ENCODE measurements at regions not wholly inside any gene's neighbourhood (a gene's known extent, or its start where the extent isn't known, plus 50 kb on each side); places are given as distances from the start of the nearest gene placed in this dataset.
"Not testable (repeated sequence)": the region's sequence is repeated elsewhere in the genome, so short reads cannot be mapped to it uniquely, and the experiment has no call there.

DNA sequence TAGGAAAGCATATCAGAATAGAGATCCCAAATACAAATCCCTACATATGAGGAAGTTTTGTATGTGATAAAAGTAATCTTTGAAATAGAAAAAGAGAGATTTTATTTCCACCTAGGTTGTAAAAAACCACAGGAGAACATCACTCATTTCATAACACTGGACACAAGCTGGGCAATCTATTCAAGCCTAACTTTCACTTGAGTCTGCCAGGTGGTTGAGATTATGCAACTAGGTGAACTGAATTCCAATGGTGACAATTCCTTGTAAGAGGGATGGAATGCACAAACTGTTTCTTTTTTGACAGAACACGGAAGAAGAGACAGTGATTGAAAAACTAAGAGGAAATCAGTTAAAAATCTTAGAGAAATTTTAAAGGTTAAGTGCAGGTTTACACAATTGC, 619.6 kb upstream of the TMEFF2 start:
- DNase-seq (ENCODE audit: extremely low read depth in 1 of 11, low read depth in 9 of 11, low spot score in 4 of 11): no peak

- DNase-seq (ENCODE audit: extremely low read depth in 1 of 11, low read depth in 9 of 11, low spot score in 4 of 11): no peak
Observed at GRCh38 chr2:192813341-192813740, 618.6 kb upstream of the TMEFF2 start.

DNA sequence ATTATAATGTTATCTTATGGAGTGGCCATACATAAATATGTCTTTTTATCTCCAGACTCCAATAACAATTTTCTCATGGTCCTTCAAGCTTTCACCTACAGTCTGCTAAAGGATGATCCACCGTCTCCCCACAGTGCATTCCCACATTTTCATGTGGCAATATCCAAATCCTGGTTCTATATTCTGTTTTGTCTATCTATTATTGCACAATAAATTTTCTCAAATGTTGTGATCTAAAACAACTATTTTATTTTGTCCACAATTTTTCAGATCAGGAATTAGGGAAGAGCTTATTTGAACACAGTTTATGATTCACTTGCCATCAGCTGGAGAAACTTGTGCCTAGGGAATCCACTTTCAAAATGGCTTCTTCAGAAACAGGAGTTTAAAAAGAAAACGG, 614.4 kb upstream of the TMEFF2 start:
- DNase-seq (ENCODE audit: extremely low read depth in 1 of 11, low read depth in 9 of 11, low spot score in 4 of 11): no peak

GRCh38 chr2:192783643-192784042, 588.9 kb upstream of the TMEFF2 start:
- DNase-seq (ENCODE audit: extremely low read depth in 1 of 11, low read depth in 9 of 11, low spot score in 4 of 11): no peak

DNA sequence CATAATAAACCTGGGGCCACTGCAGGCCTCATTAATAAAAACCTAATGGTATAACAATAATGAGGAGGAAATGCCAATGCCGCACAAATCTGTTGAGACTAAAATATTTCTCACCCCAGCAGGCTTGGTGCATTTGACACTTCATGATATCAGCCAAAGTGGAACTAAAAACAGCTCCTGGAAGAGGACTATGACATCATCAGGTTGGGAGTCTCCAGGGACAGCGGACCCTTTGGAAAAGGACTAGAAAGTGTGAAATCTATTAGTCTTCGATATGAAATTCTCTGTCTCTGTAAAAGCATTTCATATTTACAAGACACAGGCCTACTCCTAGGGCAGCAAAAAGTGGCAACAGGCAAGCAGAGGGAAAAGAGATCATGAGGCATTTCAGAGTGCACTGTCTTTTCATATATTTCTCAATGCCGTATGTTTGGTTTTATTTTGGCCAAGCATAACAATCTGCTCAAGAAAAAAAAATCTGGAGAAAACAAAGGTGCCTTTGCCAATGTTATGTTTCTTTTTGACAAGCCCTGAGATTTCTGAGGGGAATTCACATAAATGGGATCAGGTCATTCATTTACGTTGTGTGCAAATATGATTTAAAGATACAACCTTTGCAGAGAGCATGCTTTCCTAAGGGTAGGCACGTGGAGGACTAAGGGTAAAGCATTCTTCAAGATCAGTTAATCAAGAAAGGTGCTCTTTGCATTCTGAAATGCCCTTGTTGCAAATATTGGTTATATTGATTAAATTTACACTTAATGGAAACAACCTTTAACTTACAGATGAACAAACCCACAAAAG, 580.9 kb upstream of the TMEFF2 start:
- DNase-seq (ENCODE audit: extremely low read depth in 1 of 11, low read depth in 9 of 11, low spot score in 4 of 11): no peak

GRCh38 chr2:192775011-192775410, 580.3 kb upstream of the TMEFF2 start:
- no peak for DNase-seq (ENCODE audit: extremely low read depth in 1 of 11, low read depth in 9 of 11, low spot score in 4 of 11)

DNA sequence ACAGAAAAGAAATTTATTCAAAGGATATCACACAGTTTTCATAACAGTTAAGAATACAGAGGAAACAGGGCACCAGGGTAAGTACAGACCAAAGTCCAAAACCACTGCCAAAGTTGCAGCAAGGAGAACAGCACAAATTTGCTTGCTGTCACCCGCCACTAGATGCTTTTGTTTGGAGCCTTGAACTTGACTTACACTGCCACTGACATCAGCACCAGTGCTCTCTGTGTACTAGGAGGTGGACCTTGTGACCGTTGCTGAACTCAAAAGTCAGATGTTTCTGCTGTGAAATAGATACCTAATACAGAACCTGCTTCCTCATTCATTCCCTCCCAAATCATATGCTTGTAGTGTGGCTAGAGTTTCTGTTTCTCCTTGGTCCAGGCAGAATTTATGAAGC, 578.3 kb upstream of the TMEFF2 start:
- DNase-seq (ENCODE audit: extremely low read depth in 1 of 11, low read depth in 9 of 11, low spot score in 4 of 11): no peak

DNA sequence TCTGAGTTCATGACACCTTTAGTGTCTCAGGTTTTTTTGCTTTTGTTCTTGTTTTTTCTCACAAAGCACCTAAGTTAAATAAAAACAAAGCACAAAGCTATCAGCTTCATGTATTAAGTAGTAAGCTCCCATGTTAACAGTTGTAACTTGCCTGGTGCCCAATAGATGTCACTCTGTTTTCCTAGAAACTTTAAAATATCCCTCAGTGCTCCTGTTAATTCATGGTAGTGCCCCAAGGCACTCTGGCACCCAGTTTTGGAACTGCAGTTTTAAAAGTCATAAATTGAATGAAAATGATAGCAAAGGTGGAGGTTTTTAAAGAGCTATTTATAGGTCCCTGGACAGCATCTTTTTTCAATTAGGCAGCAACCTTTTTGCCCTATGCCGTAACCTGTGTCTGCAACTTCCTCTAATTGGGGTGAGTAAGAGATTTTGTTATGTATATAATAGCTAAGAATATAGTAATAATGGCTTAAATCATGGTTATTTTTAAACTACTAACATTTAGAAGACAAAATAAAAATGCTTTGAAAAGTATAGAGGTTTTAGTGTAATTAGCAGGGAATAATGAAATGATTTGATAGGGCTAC, 555.0 kb upstream of the TMEFF2 start:
- DNase-seq (ENCODE audit: extremely low read depth in 1 of 11, low read depth in 9 of 11, low spot score in 4 of 11): no peak

GRCh38 chr2:192741889-192742288, 547.2 kb upstream of the TMEFF2 start:
- no peak for DNase-seq (ENCODE audit: extremely low read depth in 1 of 11, low read depth in 9 of 11, low spot score in 4 of 11)

- DNase-seq (ENCODE audit: extremely low read depth in 1 of 11, low read depth in 9 of 11, low spot score in 4 of 11): no peak
Observed at GRCh38 chr2:192735447-192735846, 540.7 kb upstream of the TMEFF2 start.

DNA sequence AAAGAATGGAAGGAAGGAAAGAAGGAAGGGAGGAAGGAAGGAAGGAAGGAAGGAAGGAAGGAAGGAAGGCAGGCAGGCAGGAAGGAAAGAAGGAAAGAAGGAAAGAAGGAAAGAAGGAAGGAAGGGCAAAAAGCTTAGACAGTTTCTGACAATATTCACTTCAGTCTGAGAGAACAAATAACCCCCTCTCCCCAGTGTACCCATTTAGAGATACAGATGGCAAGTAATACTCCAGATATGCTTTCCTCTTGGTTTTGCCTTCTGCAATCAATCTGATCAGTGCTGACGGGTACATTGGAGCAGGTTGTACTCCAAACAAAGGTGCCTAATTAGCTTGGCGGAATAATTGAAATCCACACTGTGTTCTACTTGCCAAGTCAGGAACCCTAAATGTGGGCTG, 534.6 kb upstream of the TMEFF2 start:
- DNase-seq (ENCODE audit: extremely low read depth in 1 of 11, low read depth in 9 of 11, low spot score in 4 of 11): no peak

DNA sequence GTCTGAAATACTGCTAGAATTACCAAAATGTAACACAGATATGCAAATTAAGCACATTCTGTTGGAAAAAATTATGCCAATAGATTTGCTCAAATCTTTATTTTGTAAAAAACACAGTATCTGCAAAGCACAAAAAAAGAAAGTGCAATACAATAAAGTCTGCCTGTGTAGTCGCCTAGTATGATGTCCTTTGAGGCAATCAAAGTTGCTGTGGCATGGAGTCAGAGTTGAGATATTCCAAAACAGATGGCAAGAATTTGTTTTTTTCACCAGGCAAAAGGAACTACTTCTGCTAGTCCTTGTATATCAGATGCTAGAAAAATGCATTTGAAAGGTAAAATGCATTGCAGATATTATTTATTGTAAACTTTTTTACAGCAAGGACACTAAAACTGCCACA, 531.3 kb upstream of the TMEFF2 start:
- no peak for DNase-seq (ENCODE audit: extremely low read depth in 1 of 11, low read depth in 9 of 11, low spot score in 4 of 11)

GRCh38 chr2:192719629-192720028, 524.9 kb upstream of the TMEFF2 start:
- DNase-seq (ENCODE audit: extremely low read depth in 1 of 11, low read depth in 9 of 11, low spot score in 4 of 11): no peak

DNA sequence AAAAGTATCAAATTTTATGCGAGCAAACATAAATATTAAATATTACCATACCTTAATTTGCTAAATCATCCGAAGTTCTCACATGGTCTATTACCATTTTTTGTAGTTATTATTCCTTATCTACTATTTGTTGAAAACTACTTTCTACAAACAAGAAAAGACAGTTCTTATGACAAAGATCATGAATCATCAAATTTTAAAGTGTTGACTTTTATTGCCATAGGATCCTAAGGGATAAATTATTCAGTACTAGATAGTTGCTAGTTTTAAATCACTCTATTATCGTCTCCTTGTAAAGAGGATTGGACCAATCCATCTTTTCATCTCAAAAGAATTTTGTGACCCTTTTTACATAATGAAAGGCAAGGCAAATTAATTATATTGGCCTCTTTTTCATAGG, 523.6 kb upstream of the TMEFF2 start:
- DNase-seq (ENCODE audit: extremely low read depth in 1 of 11, low read depth in 9 of 11, low spot score in 4 of 11): no peak

GRCh38 chr2:192700934-192701333, 506.2 kb upstream of the TMEFF2 start:
- no peak for DNase-seq (ENCODE audit: extremely low read depth in 1 of 11, low read depth in 9 of 11, low spot score in 4 of 11)

GRCh38 chr2:192697880-192698279, 503.1 kb upstream of the TMEFF2 start:
- DNase-seq (ENCODE audit: extremely low read depth in 1 of 11, low read depth in 9 of 11, low spot score in 4 of 11): no peak

DNA sequence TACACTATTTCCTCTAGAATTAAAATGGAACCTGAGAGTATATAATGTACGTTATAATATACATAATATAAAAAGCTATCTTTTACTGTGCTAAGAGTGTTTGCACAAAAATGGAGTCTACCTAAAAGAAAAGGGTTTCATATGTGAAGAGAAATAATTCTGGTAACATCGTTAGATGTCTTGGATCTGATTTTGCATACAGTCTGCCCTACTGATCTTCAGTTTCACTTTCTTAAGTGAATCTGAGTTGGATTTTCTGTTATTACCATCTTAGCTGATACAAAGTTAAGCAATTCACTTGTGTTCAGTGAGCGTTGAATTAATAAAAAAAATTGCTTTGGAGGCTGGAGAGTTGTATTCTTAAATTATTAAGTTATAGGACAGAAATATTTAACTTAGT, 502.1 kb upstream of the TMEFF2 start:
- DNase-seq (ENCODE audit: extremely low read depth in 1 of 11, low read depth in 9 of 11, low spot score in 4 of 11): no peak

DNA sequence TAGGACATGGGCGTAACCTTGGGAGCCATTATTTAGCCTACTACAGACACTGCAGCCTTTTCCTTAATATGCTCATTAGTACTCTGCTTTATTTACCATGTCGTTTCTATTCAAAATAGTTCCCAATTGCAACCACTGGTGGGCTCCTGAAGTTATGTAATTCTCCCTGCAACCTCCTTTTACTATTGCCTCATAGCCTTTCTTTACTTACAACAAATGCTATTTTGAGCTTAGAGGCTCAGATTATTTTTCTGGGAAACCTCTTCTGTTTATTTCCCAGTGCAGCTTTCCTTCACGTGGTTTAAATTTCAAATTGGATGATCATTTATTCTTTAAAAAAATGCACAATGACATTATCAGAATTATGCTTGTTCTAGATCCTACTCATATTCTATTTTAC, 492.3 kb upstream of the TMEFF2 start:
- DNase-seq (ENCODE audit: extremely low read depth in 1 of 11, low read depth in 9 of 11, low spot score in 4 of 11): no peak

DNA sequence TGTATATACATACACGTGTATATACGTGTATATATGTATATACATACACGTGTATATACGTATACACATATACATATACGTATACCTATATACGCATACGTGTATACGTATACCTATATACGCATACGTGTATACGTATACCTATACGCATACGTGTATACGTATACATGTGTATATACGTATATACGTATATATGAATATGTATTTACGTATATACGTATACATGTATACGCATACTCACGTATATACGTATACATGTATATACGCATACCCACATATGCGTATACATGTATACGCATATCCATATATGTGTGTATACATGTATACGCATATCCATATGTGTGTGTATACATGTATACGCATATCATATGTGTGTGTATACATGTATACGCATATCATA, 487.8 kb upstream of the TMEFF2 start:
- DNase-seq (ENCODE audit: extremely low read depth in 1 of 11, low read depth in 9 of 11, low spot score in 4 of 11): not testable (repeated sequence)

DNA sequence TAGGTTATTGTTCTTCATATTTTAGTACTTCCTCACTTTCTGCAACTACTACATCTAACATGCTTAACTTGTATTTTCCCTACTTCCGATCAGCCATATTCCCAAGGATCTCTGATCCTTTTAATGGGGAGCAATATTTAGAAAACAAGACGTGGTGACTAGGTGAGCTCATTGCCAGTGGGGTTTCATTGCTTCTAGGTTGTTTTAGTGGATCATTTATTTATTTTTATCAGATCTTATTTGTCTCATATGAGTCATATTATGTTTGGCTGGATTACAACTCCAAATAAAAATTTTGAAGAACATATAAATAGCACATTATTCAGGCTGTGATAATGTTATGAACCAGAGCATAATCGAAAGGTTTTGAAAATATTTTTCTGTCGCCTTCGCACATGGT, 480.9 kb upstream of the TMEFF2 start:
- no peak for DNase-seq (ENCODE audit: extremely low read depth in 1 of 11, low read depth in 9 of 11, low spot score in 4 of 11)

- DNase-seq (ENCODE audit: extremely low read depth in 1 of 11, low read depth in 9 of 11, low spot score in 4 of 11): no peak
Observed at GRCh38 chr2:192669505-192670091, 474.9 kb upstream of the TMEFF2 start.
